Left cardiac atrium (tissue), 4 donors: ENCODE measurements at regions not wholly inside any gene's neighbourhood (a gene's known extent, or its start where the extent isn't known, plus 50 kb on each side); places are given as distances from the start of the nearest gene placed in this dataset.

Experiments
- ATAC-seq, 2 donors: fragments of 200-7000 bp; cut with Tn5 transposase; one replicate each; pipeline ENCODE4 v1.9.1; 2020; ENCODE audit warnings: mild to moderate bottlenecking in 2 of 2, moderate library complexity in 2 of 2
- DNase-seq: peaks from one replicate; pipeline ENCODE4 v3.0.0-alpha.2; 2020
- intact Hi-C, 2 donors: fragments of 100-400 bp; cut with DNase I; formaldehyde crosslinking; loops; one replicate each; pipeline versions ENCODE4 v1.14.1 to v1.15.1; 2022 to 2023
- donor health status: DM: no; HTN: yes; CAD: no.
- donor health status: DM: no; HTN: yes; CAD: no; lungs with severe emphysema.
- donor health status: DM: yes; HTN: yes; CAD: no.
- donor health status: Dilated cardiomyopathy.

- intact Hi-C loops, result no loop called here
- DNase-seq, result no peak
- no peak for ATAC-seq
Measured at GRCh38 chr13:111557921-111558699, 237.7 kb downstream of the TEX29 start.

- ATAC-seq (no peak), DNase-seq (no peak)
- intact Hi-C loops, result no loop called here
Measured at GRCh38 chr13:111558700-111559088, 238.3 kb downstream of the TEX29 start.

GRCh38 chr13:111559612-111560403 lies 239.4 kb downstream of the TEX29 start:
- ATAC-seq (no peak), DNase-seq (no peak)
- intact Hi-C loops, result no loop called here

GRCh38 chr13:111561091-111561781 lies 240.8 kb downstream of the TEX29 start:
- intact Hi-C loops, result no loop called here
- ATAC-seq, result no peak
- no peak for DNase-seq

GRCh38 chr13:111562716-111563115 lies 242.3 kb downstream of the TEX29 start:
- DNase-seq, result no peak
- intact Hi-C loops, result no loop called here
- no peak for ATAC-seq

- intact Hi-C loops, result no loop called here
- ATAC-seq, result no peak
- no peak for DNase-seq
Measured at GRCh38 chr13:111564606-111565005, 244.2 kb downstream of the TEX29 start.

- intact Hi-C loops, result no loop called here
- DNase-seq (no peak), ATAC-seq (no peak)
Measured at GRCh38 chr13:111565400-111565799, 245.0 kb downstream of the TEX29 start.

GRCh38 chr13:111566567-111566966 lies 246.1 kb downstream of the TEX29 start:
- DNase-seq (no peak), ATAC-seq (no peak)
- intact Hi-C loops, result no loop called here

GRCh38 chr13:111567637-111568036 lies 247.2 kb downstream of the TEX29 start:
- no peak for ATAC-seq
- DNase-seq, result no peak
- intact Hi-C loops, result no loop called here

GRCh38 chr13:111568290-111568689 lies 247.8 kb downstream of the TEX29 start:
- intact Hi-C loops, result no loop called here
- ATAC-seq (no peak), DNase-seq (no peak)

GRCh38 chr13:111570911-111571310 lies 250.5 kb downstream of the TEX29 start:
- DNase-seq (no peak), ATAC-seq (no peak)
- intact Hi-C loops, result no loop called here

GRCh38 chr13:111572956-111573761 lies 252.7 kb downstream of the TEX29 start:
- intact Hi-C loops, result no loop called here
- ATAC-seq, result no peak
- no peak for DNase-seq

- ATAC-seq (no peak), DNase-seq (no peak)
- intact Hi-C loops, result no loop called here
Measured at GRCh38 chr13:111573801-111574200, 253.4 kb downstream of the TEX29 start.

GRCh38 chr13:111575276-111575675 lies 254.8 kb downstream of the TEX29 start:
- no peak for ATAC-seq
- intact Hi-C loops, result no loop called here
- DNase-seq, result no peak

- intact Hi-C loops, result no loop called here
- DNase-seq, result no peak
- no peak for ATAC-seq
Measured at GRCh38 chr13:111575719-111576118, 255.3 kb downstream of the TEX29 start.

GRCh38 chr13:111577208-111577828 lies 256.9 kb downstream of the TEX29 start:
- intact Hi-C loops, result no loop called here
- no peak for DNase-seq
- ATAC-seq, result no peak

GRCh38 chr13:111577956-111578605 lies 257.6 kb downstream of the TEX29 start:
- intact Hi-C loops, result no loop called here
- ATAC-seq, result no peak
- no peak for DNase-seq

GRCh38 chr13:111584101-111584672 lies 263.7 kb downstream of the TEX29 start:
- DNase-seq, result no peak
- intact Hi-C loops, result no loop called here
- no peak for ATAC-seq
